CD4-positive, alpha-beta T cell (primary cell): ENCODE measurements at regions not wholly inside any gene's neighbourhood (a gene's known extent, or its start where the extent isn't known, plus 50 kb on each side); places are given as distances from the start of the nearest gene placed in this dataset.

Experiments used
- ATAC-seq: fragments of 200-7000 bp; cut with Tn5 transposase; one replicate; pipeline ENCODE4 v1.10.0; 2022; ENCODE audit warnings: mild to moderate bottlenecking; ENCODE audit not compliant: poor library complexity
- CTCF ChIA-PET: fragments of 350-600 bp; sonication (Branson Sonifier 250); formaldehyde crosslinking; loops from one replicate; lab custom pipeline; 2021; ENCODE audit warnings: antibody characterized with exemption, inconsistent platforms; lab: Charles Lee
- POLR2A ChIA-PET: fragments of 350-600 bp; sonication (Branson Sonifier 250); formaldehyde crosslinking; loops from one replicate; lab custom pipeline; 2021; ENCODE audit warnings: antibody characterized with exemption, inconsistent platforms; lab: Charles Lee
- DNase-seq, 14 experiments: peaks; one replicate each; pipeline ENCODE4 v3.0.0-alpha.2; 2013 to 2020; ENCODE audit warnings: mixed read lengths in 2 of 14
- H3K27ac ChIP-seq, 2 donors: one replicate each; pipeline versions ENCODE4 v1.5.1 to v1.7.0; 2013; ENCODE audit warnings: low read length in 2 of 2, low read depth in 1 of 2, mild to moderate bottlenecking in 1 of 2
- H3K27me3 ChIP-seq, 2 experiments: 1 replicate in 1 of 2; 2 replicates in 1 of 2; pipeline versions ENCODE4 v1.6.1 to v1.7.0; 2013; ENCODE audit warnings: low read length in 2 of 2, control low read depth in 1 of 2, mild to moderate bottlenecking in 1 of 2, moderate library complexity in 1 of 2; ENCODE audit not compliant: insufficient read depth in 2 of 2, control insufficient read depth in 1 of 2
- H3K36me3 ChIP-seq: one replicate; pipeline ENCODE4 v1.6.1; 2013; ENCODE audit warnings: low read length, control low read depth; ENCODE audit not compliant: insufficient read depth
- H3K4me1 ChIP-seq: one replicate; pipeline ENCODE4 v1.6.1; 2013; ENCODE audit warnings: low read length, control low read depth; ENCODE audit not compliant: insufficient read depth
- H3K4me3 ChIP-seq: one replicate; pipeline ENCODE4 v1.5.1; 2013; ENCODE audit warnings: mild to moderate bottlenecking, low read length, moderate library complexity
- H3K9me3 ChIP-seq, 2 experiments: 1 replicate in 1 of 2; 2 replicates in 1 of 2; pipeline versions ENCODE4 v1.6.1 to v1.7.0; 2013; ENCODE audit warnings: low read length in 2 of 2, mild to moderate bottlenecking in 2 of 2, control low read depth in 1 of 2, moderate library complexity in 1 of 2; ENCODE audit not compliant: control insufficient read depth in 1 of 2, insufficient read depth in 1 of 2
- H3K27ac Mint-ChIP-seq: one replicate; pipeline ENCODE4 v1.8.0; 2020; ENCODE audit warnings: mixed read lengths
- H3K27me3 Mint-ChIP-seq: one replicate; pipeline ENCODE4 v1.8.0; 2021; ENCODE audit warnings: mixed read lengths
- H3K36me3 Mint-ChIP-seq: one replicate; pipeline ENCODE4 v1.8.0; 2021; ENCODE audit warnings: low read depth, mixed read lengths
- H3K4me1 Mint-ChIP-seq: one replicate; pipeline ENCODE4 v1.8.0; 2021; ENCODE audit warnings: low read depth, mixed read lengths
- H3K4me3 Mint-ChIP-seq: one replicate; pipeline ENCODE4 v1.8.0; 2020; ENCODE audit warnings: mild to moderate bottlenecking, mixed read lengths
- H3K9me3 Mint-ChIP-seq: one replicate; pipeline ENCODE4 v1.8.0; 2020; ENCODE audit warnings: mixed read lengths
- CTCF ChIP-seq: fragments of 200-600 bp; IDR thresholded peaks from one replicate; pipeline ENCODE4 v1.8.0; 2022; ENCODE audit warnings: antibody characterized with exemption, mild to moderate bottlenecking
- intact Hi-C, 2 experiments: fragments of 100-400 bp; cut with DNase I in 1 of 2; cut with micrococcal nuclease in 1 of 2; formaldehyde crosslinking; loops; one replicate each; pipeline versions ENCODE4 v1.15.1 to v1.9.0; 2023 to 2025; cut with DNase I, micrococcal nuclease

- H3K4me1 ChIP-seq: peaks cover 46% of the 10 kb centered on the region
- Mint-ChIP-seq H3K36me3 (no peaks in the 10 kb centered on the region), H3K27ac (peak overlapping the region; percentile 59), H3K4me1 (peaks cover 39% of the 10 kb centered on the region), H3K9me3 (no peaks in the 10 kb centered on the region), H3K27me3 (no peaks in the 10 kb centered on the region), H3K4me3 (no peak overlapping the region)
- no peak overlapping the region for H3K4me3 ChIP-seq
- ChIA-PET CTCF (interaction anchor here (1.6 kb wide), 1 partner anchor 28 kb away, joined by 5 read pairs; no protein-coding TSS in a partner anchor), POLR2A (no interaction called here)
- no peaks in the 10 kb centered on the region for H3K27me3 ChIP-seq
- H3K27ac ChIP-seq: no peak overlapping the region
- H3K36me3 ChIP-seq: no peaks in the 10 kb centered on the region
- ATAC-seq (no peak), DNase-seq (no peak)
- intact Hi-C loops: loop anchor here in 1 of 2 experiments (10.0 kb wide), 1 partner anchor 157 kb away; no protein-coding TSS in a partner anchor
- no peaks in the 10 kb centered on the region for H3K9me3 ChIP-seq
- TF ChIP-seq CTCF: no peak
These were observed 163.9 kb upstream of the ZNF217 start for GRCh38 chr20:53757472-53757913.

- Histone ChIP-seq H3K36me3 (no peaks in the 10 kb centered on the region), H3K9me3 (no peaks in the 10 kb centered on the region), H3K4me3 (no peak overlapping the region), H3K27me3 (no peaks in the 10 kb centered on the region), H3K27ac (no peak overlapping the region), H3K4me1 (peaks cover 61% of the 10 kb centered on the region)
- CTCF ChIA-PET: interaction anchor here (1.6 kb wide), 1 partner anchor 19 kb away, joined by 6 read pairs; no protein-coding TSS in a partner anchor
- Mint-ChIP-seq H3K4me3 (no peak overlapping the region), H3K4me1 (peaks cover 55% of the 10 kb centered on the region), H3K9me3 (no peaks in the 10 kb centered on the region), H3K27me3 (no peaks in the 10 kb centered on the region), H3K36me3 (no peaks in the 10 kb centered on the region), H3K27ac (peak overlapping the region; percentile 93)
- ATAC-seq (no peak), DNase-seq (no peak)
- no peak for TF ChIP-seq CTCF
- POLR2A ChIA-PET: interaction anchor here (1.4 to 1.9 kb wide), 4 partner anchors 17 to 177 kb away, joined by 3 to 7 read pairs (median 4); no protein-coding TSS in a partner anchor
- intact Hi-C loops: loop anchor here in 1 of 2 experiments (10.0 kb wide), 1 partner anchor 159 kb away; no protein-coding TSS in a partner anchor
These were observed 162.3 kb upstream of the ZNF217 start for GRCh38 chr20:53755733-53756531.

- Histone ChIP-seq H3K4me3 (no peak overlapping the region), H3K36me3 (no peaks in the 10 kb centered on the region), H3K27ac (peak overlapping the region; percentile 32 to 61), H3K4me1 (peaks cover 71% of the 10 kb centered on the region), H3K27me3 (no peaks in the 10 kb centered on the region), H3K9me3 (no peaks in the 10 kb centered on the region)
- no peak for ATAC-seq
- H3K4me3 Mint-ChIP-seq: peak overlapping the region; percentile 65
- H3K27me3 Mint-ChIP-seq: no peaks in the 10 kb centered on the region
- no peaks in the 10 kb centered on the region for H3K36me3 Mint-ChIP-seq
- H3K9me3 Mint-ChIP-seq: no peaks in the 10 kb centered on the region
- no peak for DNase-seq
- H3K27ac Mint-ChIP-seq: peak overlapping the region; percentile 93
- intact Hi-C loops: loop anchor here (5.0 to 10.0 kb wide), 6 partner anchors 83 to 177 kb away; no protein-coding TSS in a partner anchor
- ChIA-PET POLR2A (interaction anchor here (0.6 to 1.9 kb wide), 10 partner anchors 12 to 160 kb away, joined by 3 to 7 read pairs (median 4); partner anchors contain the start of gene ZNF217), CTCF (interaction anchor here (0.6 to 1.3 kb wide), 2 partner anchors 111 to 163 kb away, joined by 3 to 4 read pairs; no protein-coding TSS in a partner anchor)
- peaks cover 71% of the 10 kb centered on the region for H3K4me1 Mint-ChIP-seq
- TF ChIP-seq CTCF: no peak
These were observed 160.3 kb upstream of the ZNF217 start for GRCh38 chr20:53753880-53754459.
